ENCODE measurements at regions not wholly inside any gene's neighbourhood (a gene's known extent, or its start where the extent isn't known, plus 50 kb on each side); places are given as distances from the start of the nearest gene placed in this dataset.
A peak's percentile ranks its signal among the peaks of the same experiment; 100 is the strongest.

- no peak for DNase-seq
Observed at GRCh38 chrX:40156470-40157227, 58.9 kb upstream of the BCOR start.

- no peak for DNase-seq
Observed at GRCh38 chrX:40155589-40156469, 58.1 kb upstream of the BCOR start.

GRCh38 chrX:40154853-40155588, 57.3 kb upstream of the BCOR start:
- DNase-seq: no peak

- DNase-seq: no peak
Observed at GRCh38 chrX:40154250-40154852, 56.6 kb upstream of the BCOR start.

- peak; percentile 61 for DNase-seq
Observed at GRCh38 chrX:40153345-40154249, 55.8 kb upstream of the BCOR start.

GRCh38 chrX:40152741-40153344, 55.1 kb upstream of the BCOR start:
- DNase-seq: no peak

GRCh38 chrX:40152173-40152711, 54.5 kb upstream of the BCOR start:
- DNase-seq: peak; percentile 31

- no peak for DNase-seq
Observed at GRCh38 chrX:40151211-40152172, 53.7 kb upstream of the BCOR start.

- no peak for DNase-seq
Observed at GRCh38 chrX:40150503-40150902, 52.7 kb upstream of the BCOR start.

GRCh38 chrX:40149286-40150175, 51.8 kb upstream of the BCOR start:
- no peak for DNase-seq

GRCh38 chrX:40148385-40149285, 50.9 kb upstream of the BCOR start:
- DNase-seq: no peak

GRCh38 chrX:40147971-40148370, 50.2 kb upstream of the BCOR start:
- no peak for DNase-seq
